ENCODE measurements at regions not wholly inside any gene's neighbourhood (a gene's known extent, or its start where the extent isn't known, plus 50 kb on each side); places are given as distances from the start of the nearest gene placed in this dataset.

DNA sequence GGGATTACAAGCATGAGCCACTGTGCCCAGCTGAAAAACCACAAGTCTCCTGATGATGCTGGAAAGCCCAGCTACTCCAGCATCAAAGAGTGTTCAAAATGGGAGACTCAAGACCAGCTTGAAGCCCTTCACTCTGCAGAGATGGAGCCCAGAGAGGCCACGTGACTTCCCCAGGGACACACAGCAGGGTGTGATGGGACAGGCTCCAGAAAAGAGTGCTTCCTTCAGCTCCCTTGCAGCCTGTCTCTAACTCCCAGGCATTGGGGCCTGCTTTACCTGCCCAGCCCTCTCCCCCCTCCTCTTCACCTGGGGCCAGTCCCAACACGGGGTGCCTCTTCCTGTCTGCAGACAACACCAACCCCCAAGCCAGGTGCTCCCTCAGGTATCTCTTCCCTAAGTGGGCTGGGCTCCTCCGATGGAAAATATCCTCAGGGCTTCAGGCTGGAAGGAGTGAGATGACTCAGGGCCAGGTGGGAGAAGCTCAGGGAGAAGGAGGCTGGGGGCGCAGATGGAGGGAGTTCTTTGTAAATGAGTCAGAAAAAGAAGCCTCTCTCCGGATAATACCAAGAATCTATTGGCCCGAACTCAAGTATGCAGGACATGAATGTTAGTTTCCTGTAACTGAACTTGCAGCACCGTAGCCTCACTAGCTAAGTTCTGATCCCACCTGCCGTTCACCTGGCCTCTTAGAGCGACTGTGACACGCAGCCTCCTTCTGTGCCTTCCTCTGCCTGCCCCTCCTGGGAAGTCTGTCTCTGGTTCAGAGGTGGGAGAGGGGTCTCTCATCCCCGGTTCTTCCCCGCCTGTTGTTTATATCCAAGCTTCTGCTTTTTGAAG, 326.6 kb downstream of the MN1 start:
- Histone ChIP-seq H3K36me3 (no peaks in the 10 kb centered on the region), H3K4me1 (no peaks in the 10 kb centered on the region), H3K27me3 (no peaks in the 10 kb centered on the region), H3K27ac (no peak overlapping the region), H3K4me3 (no peak overlapping the region), H3K9me3 (no peaks in the 10 kb centered on the region)
- DNase-seq = no peak
- TF ChIP-seq POLR2A (IDR thresholded peaks at IDR 0.05) (no peak), CTCF (IDR thresholded peaks at IDR 0.05) (no peak)

GRCh38 chr22:27475548-27475897, 326.0 kb downstream of the MN1 start:
- no peak for TF ChIP-seq CTCF (IDR thresholded peaks at IDR 0.05)
- TF ChIP-seq POLR2A (IDR thresholded peaks at IDR 0.05) = no peak
- Histone ChIP-seq H3K4me3 (no peak overlapping the region), H3K4me1 (no peaks in the 10 kb centered on the region), H3K27me3 (no peaks in the 10 kb centered on the region), H3K9me3 (no peaks in the 10 kb centered on the region), H3K36me3 (no peaks in the 10 kb centered on the region), H3K27ac (no peak overlapping the region)
- no peak for DNase-seq

DNA sequence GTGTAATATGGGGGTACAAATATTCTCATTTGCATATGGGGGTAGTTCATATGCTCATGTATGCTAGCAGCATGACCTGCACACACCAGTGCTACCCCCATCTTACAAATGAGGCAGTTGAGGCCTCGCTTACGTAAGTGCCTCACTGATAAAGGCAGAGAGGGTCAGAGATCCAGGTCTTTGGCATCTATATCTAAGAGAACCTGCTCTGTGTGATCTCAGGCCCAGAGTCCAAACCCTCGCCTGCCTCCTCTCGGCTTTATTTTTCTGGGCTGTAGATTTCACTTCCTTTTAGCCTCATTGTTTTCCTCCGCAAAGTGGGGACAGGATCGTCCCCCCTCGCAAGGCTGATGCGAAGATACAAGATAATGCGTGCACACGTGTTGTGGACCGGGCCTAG, 325.2 kb downstream of the MN1 start:
- no peaks in the 10 kb centered on the region for H3K4me1 ChIP-seq
- no peak for TF ChIP-seq CTCF (IDR thresholded peaks at IDR 0.05)
- no peaks in the 10 kb centered on the region for H3K36me3 ChIP-seq
- no peaks in the 10 kb centered on the region for H3K27me3 ChIP-seq
- no peak for DNase-seq
- no peak overlapping the region for H3K27ac ChIP-seq
- H3K4me3 ChIP-seq = no peak overlapping the region
- H3K9me3 ChIP-seq = no peaks in the 10 kb centered on the region

DNA sequence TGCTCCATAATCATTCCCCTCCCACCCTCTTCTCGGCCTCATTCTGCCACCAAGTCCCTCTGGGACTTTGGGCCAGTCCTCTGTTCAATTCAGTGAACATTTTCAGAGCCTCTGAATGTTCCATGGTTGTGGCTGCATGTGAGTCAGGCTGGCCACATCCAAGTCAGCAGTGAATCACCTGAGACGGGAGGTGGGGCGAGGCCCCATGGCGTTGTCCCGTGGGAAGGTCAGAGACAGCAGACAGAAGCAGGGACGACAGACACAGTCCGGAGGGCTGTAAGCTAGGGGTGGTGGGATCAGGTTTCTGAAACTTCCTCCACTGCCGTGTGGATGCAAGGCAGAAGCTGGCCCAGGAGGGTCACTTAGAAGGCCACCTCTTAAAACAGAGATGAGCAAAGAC, 324.8 kb downstream of the MN1 start:
- no peaks in the 10 kb centered on the region for H3K9me3 ChIP-seq
- no peaks in the 10 kb centered on the region for H3K36me3 ChIP-seq
- no peak overlapping the region for H3K27ac ChIP-seq
- DNase-seq = no peak
- no peaks in the 10 kb centered on the region for H3K4me1 ChIP-seq
- no peak overlapping the region for H3K4me3 ChIP-seq
- no peaks in the 10 kb centered on the region for H3K27me3 ChIP-seq
- TF ChIP-seq CTCF (IDR thresholded peaks at IDR 0.05) = no peak

DNA sequence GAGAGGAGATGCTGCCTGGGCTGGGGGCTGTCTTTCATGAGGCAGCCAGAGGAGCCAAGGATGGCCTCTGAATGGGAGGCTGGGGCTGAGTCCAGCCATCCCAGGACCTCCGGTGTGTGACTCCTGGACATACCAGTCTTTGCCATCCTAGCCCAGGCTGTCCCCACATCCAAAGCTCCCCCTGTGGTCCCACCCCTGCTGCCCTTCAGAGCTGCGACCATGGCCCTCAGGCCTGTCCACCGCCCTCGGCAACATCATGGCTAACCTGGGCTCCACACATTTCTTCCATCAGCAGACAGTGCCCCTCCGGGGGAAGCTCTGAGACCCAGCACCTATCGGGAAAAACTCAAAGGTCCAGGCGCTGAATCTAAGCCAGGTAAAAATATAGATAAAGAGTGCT, 324.4 kb downstream of the MN1 start:
- H3K27ac ChIP-seq = no peak overlapping the region
- no peaks in the 10 kb centered on the region for H3K36me3 ChIP-seq
- no peak overlapping the region for H3K4me3 ChIP-seq

More for the DNA sequence above, 324.4 kb downstream of the MN1 start:
- Histone ChIP-seq H3K4me1 (no peaks in the 10 kb centered on the region), H3K9me3 (no peaks in the 10 kb centered on the region), H3K27me3 (no peaks in the 10 kb centered on the region)
- TF ChIP-seq POLR2A (IDR thresholded peaks at IDR 0.05) (no peak), CTCF (IDR thresholded peaks at IDR 0.05) (no peak)
- no peak for DNase-seq

Data from Peyer's patch (tissue), 4 donors.